Embryonic facial prominence (tissue), 1 donor: ENCODE measurements at regions not wholly inside any gene's neighbourhood (a gene's known extent, or its start where the extent isn't known, plus 50 kb on each side); places are given as distances from the start of the nearest gene placed in this dataset.
"Not testable (repeated sequence)": the region's sequence is repeated elsewhere in the genome, so short reads cannot be mapped to it uniquely, and the experiment has no call there.

Experiments
- DNase-seq: peaks from one replicate; pipeline ENCODE4 v3.0.0-alpha.2; 2016; ENCODE audit errors: extremely low spot score

DNA sequence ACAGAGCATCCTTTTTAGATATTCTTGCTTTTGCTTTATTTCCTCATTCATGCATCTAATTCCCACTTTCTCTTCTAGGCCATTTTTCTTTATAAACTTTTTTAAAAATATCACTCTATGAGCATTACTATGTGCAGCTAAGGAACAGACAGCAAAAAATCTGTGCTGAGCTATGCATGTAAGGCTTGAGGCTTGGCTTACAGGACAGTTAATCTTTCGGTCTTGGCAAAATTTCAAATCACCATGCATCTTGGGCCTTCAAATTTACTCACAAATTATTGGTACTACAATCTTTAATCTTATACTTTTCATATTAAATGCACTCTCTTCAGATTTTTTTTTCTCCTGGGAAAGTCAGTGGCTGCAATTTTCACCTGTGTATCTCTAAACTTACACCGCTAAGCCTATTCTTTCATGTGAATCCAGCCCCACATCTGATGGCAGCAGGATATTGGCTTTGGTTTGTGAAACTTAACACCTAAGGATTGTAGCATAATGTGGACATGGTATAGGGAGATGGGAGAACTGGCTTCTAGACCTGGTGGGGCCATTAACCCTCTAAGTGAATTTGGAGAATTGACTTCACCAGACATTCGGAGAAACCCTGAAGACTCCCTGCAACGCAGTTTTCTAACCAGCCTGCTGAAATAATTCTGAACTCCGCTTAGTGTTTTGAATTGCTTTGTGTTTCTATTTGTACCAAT lies 278.3 kb downstream of the SPRY1 start:
- DNase-seq: no peak

DNA sequence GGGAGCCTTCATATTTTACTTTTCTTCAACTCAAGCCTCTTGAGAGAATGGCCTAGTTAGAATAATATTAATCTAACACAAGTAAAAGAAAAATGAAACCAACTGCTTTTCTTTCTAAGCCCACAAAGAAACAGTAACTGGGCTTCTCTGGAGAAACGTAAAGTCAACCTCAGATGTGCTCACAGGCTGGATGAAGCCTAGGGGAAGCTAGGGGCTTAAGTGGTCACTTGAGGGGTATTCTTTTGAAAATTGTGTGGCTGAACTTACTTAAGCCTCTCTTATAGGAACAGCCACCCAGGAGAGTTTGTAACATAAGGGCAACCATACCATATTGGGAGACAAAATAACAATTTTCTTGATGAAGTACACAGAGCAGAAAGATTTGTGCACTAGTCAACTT lies 279.0 kb downstream of the SPRY1 start:
- no peak for DNase-seq

DNA sequence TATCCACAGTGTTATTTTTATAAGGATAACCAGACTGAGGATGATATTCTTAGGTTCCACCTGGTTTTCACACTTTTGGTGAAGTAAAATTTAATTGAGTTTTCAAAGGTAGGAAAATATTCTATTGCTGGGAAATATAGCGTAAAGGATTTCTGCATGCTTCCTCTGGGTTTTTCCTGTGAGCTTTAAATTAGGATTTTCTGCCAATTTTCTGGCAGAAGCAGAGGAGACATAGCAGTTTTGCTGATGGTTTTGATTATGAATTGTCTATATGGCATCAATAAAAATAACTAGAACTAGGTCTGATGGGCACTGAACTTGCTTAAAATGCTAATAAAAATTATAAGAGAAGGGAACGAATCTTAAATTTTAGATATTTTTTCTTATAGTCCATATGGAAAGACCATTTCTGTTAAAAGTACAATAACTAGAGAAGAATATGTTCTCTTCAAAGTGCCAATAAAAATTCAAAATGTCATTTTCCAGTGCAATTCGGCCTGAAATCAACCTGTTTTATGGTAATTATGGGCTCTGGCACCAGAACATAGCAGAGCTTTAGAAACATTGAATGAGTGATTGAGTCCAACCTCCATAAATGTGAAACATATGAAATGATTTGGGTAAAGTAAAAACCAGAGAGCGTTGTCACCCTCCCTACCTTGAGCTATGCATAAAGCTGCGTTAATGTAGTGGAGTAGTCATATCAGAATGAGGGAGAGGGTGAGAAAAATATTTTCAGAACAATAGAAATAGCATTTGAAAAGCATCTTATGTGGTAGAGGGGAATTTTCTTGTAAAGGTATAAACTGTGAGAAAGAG lies 279.7 kb downstream of the SPRY1 start:
- no peak for DNase-seq

DNA sequence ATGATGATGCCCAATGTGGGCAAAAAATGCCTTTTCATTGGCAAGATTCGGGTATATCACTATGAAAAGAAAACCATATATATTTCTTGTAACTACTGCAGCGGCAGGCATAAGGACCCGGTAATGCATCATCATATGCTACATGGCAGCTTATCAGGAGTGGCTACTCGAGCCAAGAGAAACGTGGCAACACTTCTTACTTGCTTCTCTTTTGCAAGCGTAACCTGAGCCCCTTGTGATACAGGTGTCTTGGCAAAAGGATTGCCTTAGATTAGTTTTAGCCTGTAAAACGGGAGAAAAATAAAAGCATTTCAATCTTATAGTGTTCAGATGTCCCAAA lies 280.3 kb downstream of the SPRY1 start:
- no peak for DNase-seq

DNA sequence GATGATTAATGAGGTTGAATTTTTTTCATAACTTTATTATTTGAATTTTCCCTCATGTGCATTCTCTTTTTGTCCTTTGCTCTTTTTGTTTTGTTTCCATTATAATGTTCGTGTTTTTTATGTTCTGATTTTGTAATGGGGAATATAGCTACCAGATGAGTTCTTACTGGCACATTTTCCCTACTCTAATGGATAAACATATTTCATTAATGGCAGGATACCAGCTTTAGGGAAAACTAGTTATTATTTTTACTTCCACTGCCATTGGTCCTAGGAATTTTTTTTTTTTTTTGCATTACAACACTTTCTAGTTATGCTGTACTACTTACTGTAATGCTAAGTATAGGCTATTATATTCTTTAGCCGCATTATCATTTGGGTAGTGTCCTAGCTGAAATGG lies 286.3 kb downstream of the SPRY1 start:
- no peak for DNase-seq

DNA sequence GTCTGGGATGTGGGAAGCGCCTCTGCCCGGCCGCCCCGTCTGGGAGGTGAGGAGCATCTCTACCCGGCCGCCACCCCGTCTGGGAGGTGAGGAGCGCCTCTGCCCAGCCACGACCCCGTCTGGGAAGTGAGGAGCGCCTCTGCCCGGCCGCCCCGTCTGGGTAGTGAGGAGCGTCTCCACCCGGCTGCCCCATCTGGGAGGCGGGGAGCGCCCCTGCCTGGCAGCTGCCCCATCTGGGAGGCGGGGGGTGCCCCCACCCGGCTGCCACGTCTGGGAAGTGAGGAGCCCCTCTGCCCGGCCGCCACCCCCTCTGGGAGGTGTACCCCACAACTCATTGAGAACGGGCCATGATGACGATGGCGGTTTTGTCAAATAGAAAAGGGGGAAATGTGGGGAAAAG lies 288.3 kb downstream of the SPRY1 start:
- DNase-seq: not testable (repeated sequence)

DNA sequence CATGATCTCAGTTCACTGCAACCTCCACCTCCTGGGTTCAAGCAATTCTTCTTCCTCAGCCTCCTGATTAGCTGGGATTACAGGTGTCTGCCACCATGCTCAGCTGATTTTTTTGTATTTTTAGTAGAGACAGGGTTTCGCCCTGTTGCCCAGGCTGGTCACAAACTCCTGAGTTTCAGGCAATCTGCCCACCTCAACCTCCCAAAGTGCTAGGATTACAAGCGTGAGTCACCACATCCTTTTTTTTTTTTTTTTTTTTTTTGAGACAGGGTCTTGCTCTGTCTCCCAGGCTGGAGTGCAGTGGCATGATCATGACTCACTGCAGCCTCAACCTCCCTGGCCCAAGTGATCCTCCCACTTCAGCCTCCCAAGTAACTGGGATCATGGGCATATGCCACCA lies 298.9 kb downstream of the SPRY1 start:
- DNase-seq: not testable (repeated sequence)

DNA sequence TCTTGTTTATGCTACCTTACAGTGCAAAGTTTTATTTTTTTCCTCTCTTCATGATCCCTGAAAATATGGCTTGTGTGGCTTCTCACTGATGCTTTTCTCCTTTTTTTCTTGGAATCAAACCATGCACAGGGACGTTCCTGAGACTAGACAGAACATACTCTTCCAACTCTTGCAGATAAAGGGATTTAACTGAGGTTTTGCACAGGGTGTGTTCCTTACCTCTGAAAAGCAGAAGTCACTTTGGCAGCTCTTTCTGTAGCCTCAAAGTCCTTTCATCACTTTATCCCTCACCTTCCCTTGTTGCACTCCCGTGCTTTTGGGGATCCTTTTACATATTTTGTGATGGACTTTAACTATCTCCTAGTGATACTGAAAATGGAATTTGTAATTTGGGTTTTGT lies 300.1 kb downstream of the SPRY1 start:
- DNase-seq: no peak

DNA sequence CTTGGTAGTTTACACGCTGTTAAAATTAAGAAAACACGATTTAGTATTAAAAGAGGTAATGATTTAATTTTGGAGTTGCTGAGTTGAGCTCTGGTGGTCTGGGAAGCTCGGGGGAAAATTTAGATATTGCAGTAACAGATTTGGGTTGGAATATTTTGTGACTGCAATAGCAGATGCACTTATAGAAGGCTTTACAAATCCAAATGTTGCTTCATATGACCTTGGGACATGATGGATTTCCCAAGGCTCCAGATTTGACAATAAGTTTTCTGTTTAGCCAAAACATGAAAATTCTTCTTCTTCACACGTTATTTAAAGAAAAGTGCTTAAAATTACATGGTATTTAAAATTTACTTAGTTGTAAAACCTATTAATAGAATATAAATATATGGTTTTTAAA lies 302.0 kb downstream of the SPRY1 start:
- no peak for DNase-seq

DNA sequence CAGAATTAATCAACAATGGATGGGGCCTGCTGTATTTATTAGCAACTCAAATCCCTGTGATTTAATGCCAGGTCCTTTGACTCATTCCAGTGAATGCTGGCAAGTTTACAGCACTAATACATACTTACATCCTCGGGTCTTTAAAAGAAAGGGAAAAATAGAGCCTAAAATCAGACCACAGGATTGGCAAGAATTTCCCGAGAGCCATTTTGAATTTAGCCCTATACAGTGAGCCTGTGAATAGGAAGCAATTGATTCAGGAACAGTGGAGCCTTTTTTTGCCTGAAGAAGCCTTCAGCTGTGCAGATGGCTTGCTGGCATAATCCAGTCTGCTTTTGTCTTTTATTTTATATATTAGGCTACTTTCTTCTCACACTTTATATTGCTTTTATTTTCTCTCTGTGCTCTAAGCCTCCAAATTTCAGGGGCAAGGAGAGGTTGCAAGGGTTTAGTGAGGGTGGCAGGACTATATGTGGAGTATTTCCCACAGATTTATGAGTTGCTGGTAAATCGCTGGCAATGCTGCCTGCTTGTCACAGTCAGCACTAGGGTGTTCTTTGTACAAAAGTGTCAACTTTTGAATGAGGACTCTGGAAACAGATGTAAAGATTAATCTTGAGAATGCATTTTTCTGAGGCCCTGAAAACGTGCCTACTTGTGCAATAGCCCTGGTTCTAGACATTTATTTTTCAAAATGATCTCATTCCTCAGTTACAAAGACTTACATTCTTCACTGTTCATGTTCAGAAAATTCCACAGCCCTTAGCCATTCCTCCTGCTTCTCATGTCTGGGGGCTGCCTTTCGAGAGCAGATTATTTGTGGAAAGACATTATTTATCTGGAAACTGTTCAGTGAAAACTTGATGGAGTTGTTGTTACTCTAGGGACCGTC lies 303.5 kb downstream of the SPRY1 start:
- peak; percentile 63 for DNase-seq

DNA sequence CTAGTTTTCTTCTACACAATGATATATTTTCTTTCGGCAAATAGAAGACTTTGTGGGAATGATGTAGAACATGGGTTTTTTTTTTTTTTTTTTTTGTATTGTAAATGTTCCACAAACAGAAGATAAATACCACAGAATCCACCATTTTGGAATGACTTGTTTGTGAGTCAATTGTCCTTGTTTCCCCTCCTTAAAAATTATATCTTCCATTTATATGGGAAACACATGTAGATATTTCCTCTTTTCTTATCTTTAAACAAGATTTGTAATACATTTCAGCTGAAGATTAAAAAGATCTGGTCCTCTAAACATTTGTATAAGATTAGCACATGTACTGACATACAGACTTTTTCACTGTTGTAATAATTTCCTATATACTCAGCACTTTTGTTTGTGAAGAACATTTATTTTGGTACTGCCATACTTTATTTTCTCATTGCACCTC lies 304.6 kb downstream of the SPRY1 start:
- DNase-seq: no peak

DNA sequence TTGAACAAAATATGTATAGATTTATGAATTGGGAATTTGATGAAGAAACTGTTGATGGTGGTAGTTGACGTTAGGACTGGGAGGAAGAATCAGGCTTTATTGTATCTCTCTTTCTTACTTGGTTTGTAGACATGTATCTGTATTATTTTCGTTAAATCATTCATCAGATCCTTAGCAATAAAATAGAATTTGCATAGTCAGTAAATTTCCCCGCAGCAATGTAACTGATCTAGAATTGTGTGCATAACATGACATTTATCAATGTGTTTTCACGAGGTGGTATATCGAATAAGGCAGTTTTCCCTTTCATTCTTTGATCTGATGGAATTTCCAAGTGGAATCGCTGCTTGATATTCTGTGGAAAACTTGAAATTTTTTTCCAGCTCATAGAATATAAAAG lies 308.8 kb downstream of the SPRY1 start:
- no peak for DNase-seq

DNA sequence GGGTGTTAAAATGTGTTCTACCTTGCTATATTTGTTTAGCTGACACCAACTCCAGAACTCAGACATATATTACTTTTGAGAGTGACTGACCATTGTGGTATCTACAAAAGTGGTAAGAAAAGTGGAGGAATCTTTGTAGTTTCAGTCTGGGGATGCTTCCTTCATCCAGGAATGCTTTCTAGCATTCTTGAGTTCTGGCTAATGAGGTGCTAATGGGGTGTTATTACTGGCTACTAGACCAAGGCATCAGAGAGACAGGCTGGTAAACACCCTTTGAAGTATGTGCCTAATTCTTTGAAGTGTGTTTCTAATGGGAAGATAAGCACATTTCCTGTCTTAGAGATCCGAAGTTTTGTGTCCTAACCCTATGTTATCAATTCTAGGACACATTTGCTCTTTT lies 310.4 kb downstream of the SPRY1 start:
- no peak for DNase-seq

DNA sequence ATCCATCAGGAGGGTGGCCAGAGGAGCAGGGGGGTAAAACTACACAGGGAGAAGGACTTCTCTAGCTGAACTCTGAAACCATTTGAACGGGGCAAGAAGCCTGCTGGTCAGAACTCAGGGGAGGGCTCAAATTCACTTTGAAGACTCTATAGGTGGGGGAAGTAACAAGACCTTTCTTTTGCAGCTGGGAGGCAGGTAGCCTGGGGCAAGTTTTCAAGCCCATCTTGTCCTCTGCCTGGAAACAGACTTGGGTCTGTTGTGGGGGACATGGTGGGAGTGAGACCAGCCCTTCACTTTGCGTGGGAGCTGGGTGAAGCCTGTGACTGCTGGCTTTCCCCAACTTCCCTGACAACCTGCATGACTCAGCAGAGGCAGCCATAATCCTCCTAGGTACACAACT lies 312.3 kb downstream of the SPRY1 start:
- no peak for DNase-seq

DNA sequence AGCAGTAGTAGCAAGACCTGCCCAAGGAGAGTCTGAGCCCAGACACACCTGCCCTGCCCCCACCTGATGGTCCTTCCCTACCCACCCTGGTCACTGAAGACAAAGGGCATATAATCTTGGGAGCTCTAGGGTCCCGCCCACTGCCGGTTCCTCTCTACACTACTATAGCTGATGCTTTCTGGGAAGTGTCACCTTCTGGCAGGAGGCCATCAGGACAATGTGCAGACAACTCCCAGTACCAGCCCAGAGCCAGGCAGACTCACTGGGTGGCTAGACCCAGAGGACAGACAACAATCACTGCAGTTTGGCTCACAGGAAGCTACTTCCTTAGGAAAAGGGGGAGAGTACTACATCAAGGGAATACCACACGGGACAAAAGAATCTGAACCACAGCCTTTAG lies 312.7 kb downstream of the SPRY1 start:
- DNase-seq: no peak

DNA sequence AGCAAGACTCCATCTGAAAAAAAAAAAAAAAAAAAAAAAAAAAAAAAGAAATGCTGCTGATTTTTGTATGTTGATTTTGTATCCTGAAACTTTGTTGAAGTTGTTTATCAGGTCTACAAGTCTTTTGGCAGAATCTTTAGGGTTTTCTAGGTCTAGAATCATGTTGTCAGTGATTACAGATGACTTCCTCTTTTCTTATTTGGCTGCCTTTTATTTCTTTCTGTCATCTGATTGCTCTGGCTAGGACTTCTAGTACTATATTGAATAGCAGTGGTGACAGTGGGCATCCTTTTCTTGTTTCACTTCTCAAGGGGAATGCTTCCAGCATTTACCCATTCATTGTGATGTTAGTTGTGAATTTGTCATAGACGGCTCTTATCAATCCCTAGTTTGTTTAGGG lies 334.4 kb downstream of the SPRY1 start:
- DNase-seq: no peak

DNA sequence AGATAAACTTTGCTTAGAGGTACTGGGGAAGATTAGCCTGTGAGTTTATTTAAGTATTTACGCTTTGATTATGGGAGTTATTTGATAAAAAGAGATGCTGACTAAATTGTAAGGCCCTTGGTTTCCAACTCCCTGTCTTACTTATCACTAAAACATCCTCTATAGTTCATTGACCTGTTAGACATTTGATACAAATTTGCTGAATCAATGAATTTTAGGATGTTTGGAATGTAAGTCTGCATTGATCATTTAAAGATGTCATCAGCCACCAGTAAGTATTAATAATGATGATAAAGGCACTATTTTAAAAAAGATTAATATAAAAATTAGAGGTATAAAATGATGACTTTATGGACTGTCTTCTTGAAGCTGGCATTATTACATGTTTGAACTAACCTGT lies 340.6 kb downstream of the SPRY1 start:
- DNase-seq: no peak

DNA sequence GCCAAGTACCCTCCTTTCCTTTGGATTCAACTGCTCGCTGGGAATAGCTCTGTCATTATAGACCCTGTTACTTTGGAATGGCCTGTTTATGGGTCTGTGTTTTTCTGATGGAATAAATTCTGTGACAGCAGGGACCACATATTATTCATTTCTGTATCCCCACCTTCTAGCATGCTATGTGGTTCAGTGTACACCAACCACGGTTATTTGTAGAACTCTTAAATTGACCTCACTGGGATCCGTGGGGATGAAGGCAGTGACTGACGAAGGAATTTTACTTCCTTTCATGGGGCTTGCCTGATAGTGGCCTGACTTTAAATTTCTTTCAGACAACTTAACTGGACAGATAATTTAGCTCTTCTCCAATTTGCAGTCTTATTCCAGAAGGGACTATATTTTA lies 343.2 kb downstream of the SPRY1 start:
- DNase-seq: no peak

DNA sequence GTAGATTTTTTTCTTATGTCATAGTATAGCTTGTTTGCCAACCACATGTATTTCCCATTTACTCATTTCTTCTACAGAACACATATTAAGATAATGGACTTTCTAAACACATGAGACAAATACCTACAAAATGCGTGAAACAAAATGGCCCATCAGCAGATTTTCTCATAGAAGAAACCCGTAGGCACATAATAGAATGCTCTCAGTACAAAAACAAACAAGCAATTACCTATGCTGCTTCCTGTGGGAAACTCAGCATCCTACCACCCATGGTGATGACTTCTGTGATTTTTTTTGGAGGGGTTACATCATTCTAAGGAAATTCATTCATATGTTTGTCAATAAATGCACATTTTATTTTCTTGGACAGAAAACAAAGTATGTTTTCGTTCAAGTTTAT lies 343.6 kb downstream of the SPRY1 start:
- DNase-seq: no peak

DNA sequence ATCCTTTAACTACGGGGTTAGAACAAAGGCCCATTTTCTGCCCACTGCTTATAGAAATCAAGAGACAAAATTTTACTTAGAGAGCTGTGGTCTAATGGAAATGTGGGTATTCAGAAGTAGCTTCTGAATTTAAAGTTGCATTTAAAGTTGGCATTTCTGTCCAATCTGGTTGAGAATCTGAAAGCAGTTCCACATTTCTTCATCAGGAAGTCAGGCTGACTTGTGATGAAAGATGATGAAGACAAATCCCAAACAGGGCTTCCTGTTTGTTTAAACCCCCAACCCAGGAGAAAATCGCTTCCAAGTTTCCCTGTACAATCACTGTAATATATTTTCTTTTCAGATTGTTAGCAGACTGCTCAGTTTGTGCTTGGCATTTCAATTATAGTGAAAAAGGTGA lies 345.3 kb downstream of the SPRY1 start:
- DNase-seq: no peak

DNA sequence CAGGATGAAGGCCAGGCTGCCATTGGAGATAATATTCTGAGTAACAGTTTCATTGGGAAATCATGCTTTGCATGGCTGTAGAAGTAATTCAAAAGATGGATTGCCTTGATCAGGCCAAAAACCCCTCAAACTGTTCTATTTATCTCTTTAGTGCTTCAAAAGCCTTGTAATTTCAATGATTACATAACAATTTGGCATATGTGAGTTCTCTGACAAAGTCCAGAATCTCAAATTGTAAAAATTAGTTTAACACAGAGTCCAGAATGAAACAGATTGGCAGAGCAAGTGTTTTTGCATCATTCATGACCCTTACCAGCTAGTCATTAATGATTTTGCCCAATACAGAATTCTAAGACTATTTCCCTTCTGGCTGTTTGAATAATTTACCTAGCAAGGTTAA lies 347.3 kb downstream of the SPRY1 start:
- no peak for DNase-seq

DNA sequence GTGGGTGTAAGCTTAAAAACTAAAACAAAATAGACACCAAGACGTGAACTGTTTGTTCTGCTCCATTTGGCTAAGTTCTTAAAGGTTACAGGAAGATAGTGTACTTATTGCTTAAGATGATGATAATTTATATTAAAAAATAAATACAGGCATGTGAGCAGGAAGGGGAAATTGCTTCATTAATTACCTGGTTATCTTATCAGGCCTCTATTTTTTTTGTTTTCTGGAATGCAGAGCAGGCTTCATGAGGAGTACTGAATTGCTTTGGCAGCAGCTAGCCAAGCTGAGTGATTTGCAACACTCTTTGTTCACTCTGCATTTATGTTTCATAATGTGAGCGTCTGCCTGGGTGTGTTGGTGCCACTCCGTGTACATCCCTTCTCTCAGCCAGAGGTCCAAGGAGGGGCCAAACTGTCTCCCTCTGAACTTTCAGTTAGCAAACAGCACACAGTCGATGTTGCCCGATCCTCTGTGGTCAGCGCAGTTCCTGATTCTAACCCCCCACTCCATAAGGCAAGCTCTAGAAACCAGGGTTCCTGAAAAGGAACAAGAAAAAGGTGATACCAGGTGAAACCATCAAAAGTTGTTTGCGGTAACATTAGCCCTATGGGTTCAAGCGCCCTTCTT lies 348.2 kb downstream of the SPRY1 start:
- DNase-seq: no peak
